K562 (cell line): ENCODE measurements at regions not wholly inside any gene's neighbourhood (a gene's known extent, or its start where the extent isn't known, plus 50 kb on each side); places are given as distances from the start of the nearest gene placed in this dataset.

ENCODE experiments used
- ATAC-seq: fragments of 200-7000 bp; cut with Tn5 transposase; 3 replicates; pipeline ENCODE4 v1.9.1; 2020; ENCODE audit warnings: moderate library complexity
- BruUV-seq: library from RNA; stranded (reverse); fragments of 400-500 nt; replicated peaks from 2 replicates; lab custom pipeline; 2021; lab: Mats Ljungman, UMichigan
- CTCF ChIA-PET: fragments of 300-600 bp; formaldehyde crosslinking; extraction: SDS; loops from one replicate; lab custom pipeline; 2021; ENCODE audit warnings: low intra/inter-chr PET ratio; lab: Yijun Ruan, JAX
- POLR2A ChIA-PET: fragments of 300-600, 350-650 bp; sonication (Branson Sonifier 250); formaldehyde crosslinking; extraction: SDS; loops from one replicate; lab custom pipeline; 2021; ENCODE audit warnings: antibody characterized with exemption, inconsistent platforms; lab: Yijun Ruan, JAX
- DNase-seq, 4 experiments: peaks; one replicate each; pipeline versions ENCODE4 v3.0.0 to v3.0.0-alpha.2; 2011 to 2018; ENCODE audit warnings: low spot score in 3 of 4, mixed read lengths in 3 of 4; ENCODE audit errors: extremely low read depth in 1 of 4
- FAIRE-seq: peaks from 2 replicates; lab custom pipeline; 2011; peaks lifted over from hg19 to GRCh38; lab: Jason Lieb, UNC
- H2AFZ ChIP-seq: 2 replicates; pipeline ENCODE4 v1.6.0; 2011; ENCODE audit warnings: low read depth, low read length, control low read depth, inconsistent platforms
- H3K27ac ChIP-seq: fragments of 200-600 bp; 3 replicates; pipeline ENCODE4 v1.8.0; 2011; ENCODE audit warnings: low read depth, mild to moderate bottlenecking, control low read depth, inconsistent platforms, low read length, moderate library complexity, mixed read lengths; ENCODE audit errors: extremely low read depth
- H3K27me3 ChIP-seq, 2 experiments: fragments of 300-600 bp in 1 of 2; 2 replicates in 1 of 2; 3 replicates in 1 of 2; pipeline versions ENCODE4 v1.6.0 to v1.8.0; 2011; ENCODE audit warnings: inconsistent platforms in 2 of 2, low read length in 2 of 2, mild to moderate bottlenecking in 1 of 2, mixed read lengths in 1 of 2, moderate library complexity in 1 of 2; ENCODE audit not compliant: control insufficient read depth in 2 of 2, insufficient read depth in 2 of 2
- H3K36me3 ChIP-seq: fragments of 300-600 bp; 3 replicates; pipeline ENCODE4 v1.8.0; 2011; ENCODE audit warnings: mild to moderate bottlenecking, low read length, inconsistent platforms; ENCODE audit not compliant: control insufficient read depth, insufficient read depth
- H3K4me1 ChIP-seq, 2 experiments: fragments of 200-600 bp in 1 of 2; replicated peaks in 1 of 2; 2 replicates in 1 of 2; 3 replicates in 1 of 2; pipeline versions ENCODE4 v1.5.1 to v1.8.0; 2011; ENCODE audit warnings: inconsistent platforms in 2 of 2, low read length in 2 of 2, mild to moderate bottlenecking in 1 of 2, mixed read lengths in 1 of 2, moderate library complexity in 1 of 2; ENCODE audit not compliant: control insufficient read depth in 2 of 2, insufficient read depth in 2 of 2
- H3K4me2 ChIP-seq: 2 replicates; pipeline ENCODE4 v1.6.1; 2011; ENCODE audit warnings: low read length, control low read depth, inconsistent platforms, mixed read lengths; ENCODE audit not compliant: insufficient read depth
- H3K4me3 ChIP-seq: fragments of 200-600 bp; sonication (generic), shearing (Covaris generic); 2 replicates; pipeline ENCODE4 v1.5.1; 2016; ENCODE audit warnings: control low read depth, inconsistent platforms
- H3K79me2 ChIP-seq: fragments of 200-600 bp; 3 replicates; pipeline ENCODE4 v1.8.0; 2011; ENCODE audit warnings: low read length, inconsistent platforms; ENCODE audit not compliant: control insufficient read depth, insufficient read depth
- H3K9ac ChIP-seq, 2 experiments: 2 replicates each; pipeline versions ENCODE4 v1.6.0 to v1.6.1; 2011; ENCODE audit warnings: low read depth in 2 of 2, low read length in 2 of 2, control low read depth in 1 of 2, inconsistent platforms in 1 of 2, mild to moderate bottlenecking in 1 of 2, mixed read lengths in 1 of 2; ENCODE audit not compliant: insufficient read depth in 1 of 2
- H3K9me1 ChIP-seq: one replicate; pipeline ENCODE4 v1.6.0; 2011; ENCODE audit warnings: inconsistent platforms, mild to moderate bottlenecking, low read length, moderate library complexity; ENCODE audit not compliant: control insufficient read depth, insufficient read depth
- H3K9me3 ChIP-seq: replicated peaks from 2 replicates; pipeline ENCODE4 v1.5.1; 2011; ENCODE audit warnings: low read depth, low read length, inconsistent platforms; ENCODE audit not compliant: control insufficient read depth, insufficient read depth
- H4K20me1 ChIP-seq: replicated peaks from 2 replicates; pipeline ENCODE4 v1.6.1; 2011; ENCODE audit warnings: low read length, inconsistent platforms, mixed read lengths; ENCODE audit not compliant: control insufficient read depth, insufficient read depth
- COPS2 ChIP-seq: fragments of 450-650 bp; conservative IDR thresholded peaks from 2 replicates; pipeline ENCODE4 v1.6.1; 2016; ENCODE audit warnings: mild to moderate bottlenecking, moderate library complexity
- CREM ChIP-seq: IDR thresholded peaks from 2 replicates; pipeline ENCODE4 v1.6.1; 2014; ENCODE audit warnings: antibody characterized with exemption, low read depth
- DACH1 ChIP-seq: fragments of 450-650 bp; IDR thresholded peaks from 2 replicates; pipeline ENCODE4 v1.6.1; 2018; ENCODE audit not compliant: partially characterized antibody
- E2F5 ChIP-seq: sonication (generic); formaldehyde crosslinking; IDR thresholded peaks from 2 replicates; pipeline ENCODE4 v1.8.0; 2022; ENCODE audit warnings: mild to moderate bottlenecking, missing genetic modification reagents
- EP400 ChIP-seq: fragments of 450-650 bp; IDR thresholded peaks from 2 replicates; pipeline ENCODE4 v1.6.1; 2017; ENCODE audit warnings: antibody characterized with exemption, mild to moderate bottlenecking, moderate library complexity
- FOXA3 ChIP-seq, 2 experiments: fragments of 450-650 bp in 1 of 2; sonication (generic) in 1 of 2; formaldehyde crosslinking; IDR thresholded peaks in 1 of 2; conservative IDR thresholded peaks in 1 of 2; 2 replicates each; pipeline versions ENCODE4 v1.4.0 to v1.8.0; 2020 to 2022; ENCODE audit warnings: mild to moderate bottlenecking in 2 of 2, missing genetic modification reagents in 1 of 2
- GTF2E2 ChIP-seq: fragments of 200-800 bp; sonication (Bioruptor generic); IDR thresholded peaks from 2 replicates; pipeline ENCODE4 v1.6.1; 2016; ENCODE audit warnings: missing genetic modification characterization, missing compliant biosample characterization
- HMG20B ChIP-seq: fragments of 250-450 bp; sonication (Bioruptor Pico); IDR thresholded peaks from 2 replicates; pipeline ENCODE4 v1.5.0; 2021; ENCODE audit warnings: mild to moderate bottlenecking
- HMGN3 ChIP-seq: IDR thresholded peaks from 2 replicates; pipeline ENCODE4 v1.6.1; 2011; ENCODE audit warnings: borderline replicate concordance, low read depth, mild to moderate bottlenecking, mixed read lengths, low read length; ENCODE audit not compliant: insufficient read length; ENCODE audit errors: extremely low read depth
- KLF6 ChIP-seq: fragments of 250-450 bp; sonication (Bioruptor Pico); IDR thresholded peaks from 2 replicates; pipeline ENCODE4 v1.4.0; 2020; ENCODE audit warnings: mild to moderate bottlenecking, moderate library complexity, borderline replicate concordance
- LARP7 ChIP-seq: fragments of 450-650 bp; IDR thresholded peaks from 2 replicates; pipeline ENCODE4 v1.6.1; 2016
- LEF1 ChIP-seq: fragments of 450-650 bp; IDR thresholded peaks from 2 replicates; pipeline ENCODE4 v1.6.1; 2016; ENCODE audit warnings: mild to moderate bottlenecking
- MCM2 ChIP-seq: fragments of 450-650 bp; IDR thresholded peaks from 2 replicates; pipeline ENCODE4 v1.6.1; 2017; ENCODE audit warnings: low read depth, mild to moderate bottlenecking
- NUFIP1 ChIP-seq: fragments of 450-650 bp; IDR thresholded peaks from 2 replicates; pipeline ENCODE4 v1.6.1; 2018; ENCODE audit not compliant: partially characterized antibody
- PPARD ChIP-seq: fragments of 250-450 bp; sonication (Bioruptor Pico); IDR thresholded peaks from 2 replicates; pipeline ENCODE4 v1.8.0; 2022; ENCODE audit warnings: inconsistent platforms, mild to moderate bottlenecking, moderate library complexity
- RBBP5 ChIP-seq: fragments of 200-600 bp; sonication (generic); IDR thresholded peaks from 2 replicates; pipeline ENCODE4 v1.6.1; 2012; ENCODE audit warnings: borderline replicate concordance, mild to moderate bottlenecking, low read length, control low read depth, inconsistent platforms; ENCODE audit not compliant: insufficient read depth, poor library complexity, severe bottlenecking
- RUNX1 ChIP-seq: sonication (generic); IDR thresholded peaks from 2 replicates; pipeline ENCODE4 v1.6.1; 2016; ENCODE audit warnings: antibody characterized with exemption, low read depth
- SLC30A9 ChIP-seq: fragments of 250-450 bp; sonication (Bioruptor Pico); IDR thresholded peaks from 2 replicates; pipeline ENCODE4 v1.8.0; 2022; ENCODE audit warnings: mild to moderate bottlenecking, moderate library complexity
- SRSF7 ChIP-seq: fragments of 200-400 bp; formaldehyde crosslinking; optimal IDR thresholded peaks from 2 replicates; pipeline ENCODE3; 2017; ENCODE audit warnings: mild to moderate bottlenecking, low read depth, low read length
- TBP ChIP-seq: optimal IDR thresholded peaks from 2 replicates; pipeline ENCODE3; 2011; ENCODE audit warnings: low read depth, low read length, improper control_type of control experiment
- TCF15 ChIP-seq: fragments of 250-450 bp; sonication (Bioruptor Pico); IDR thresholded peaks from 2 replicates; pipeline ENCODE4 v1.8.0; 2022; ENCODE audit warnings: moderate library complexity, mild to moderate bottlenecking, inconsistent platforms
- U2AF1 ChIP-seq: fragments of 200-400 bp; formaldehyde crosslinking; optimal IDR thresholded peaks from 2 replicates; pipeline ENCODE3; 2017; ENCODE audit warnings: mild to moderate bottlenecking, low read depth, low read length, moderate library complexity
- WGBS: fragments of 100-300 bp; shearing (Covaris generic); methylation state at CpG from one replicate; pipeline ENCODE4 v1.1.6; 2016; ENCODE audit warnings: low coverage, mixed read lengths; ENCODE audit not compliant: insufficient coverage; ENCODE audit errors: missing lambda C conversion rate; 5-methylcytosine and 5-hydroxymethylcytosine counted together
- in situ Hi-C: fragments of 300-500 bp; cut with MboI; formaldehyde crosslinking; loops from 4 replicates; pipeline ENCODE4 v1.15.0; 2018; ENCODE audit warnings: inconsistent platforms, mixed read lengths
- intact Hi-C: fragments of 100-400 bp; cut with micrococcal nuclease; formaldehyde crosslinking; loops from 2 replicates; pipeline ENCODE4 v1.14.2; 2022

- no peak for TF ChIP-seq COPS2
- TF ChIP-seq LEF1 = no peak
- no peak for TF ChIP-seq MCM2
- no peak for TF ChIP-seq FOXA3 (CRISPR knock-in tag; conservative IDR thresholded peaks at IDR 0.05 in 1 of 2, IDR thresholded peaks at IDR 0.05 in 1 of 2)
- no peak for TF ChIP-seq SLC30A9
- TF ChIP-seq HMGN3 = no peak
- no peak for TF ChIP-seq GTF2E2 (tag)
- TF ChIP-seq TBP = no peak
These were observed 197.5 kb upstream of the SEMA6A start (continued) for GRCh38 chr5:116772152-116772501.

GRCh38 chr5:116771466-116772151 lies 197.0 kb upstream of the SEMA6A start:
- Histone ChIP-seq H2AFZ (no peak overlapping the region), H3K9me1 (no peaks in the 10 kb centered on the region), H3K4me1 (no peaks in the 10 kb centered on the region), H4K20me1 (no peaks in the 10 kb centered on the region), H3K27me3 (no peaks in the 10 kb centered on the region), H3K27ac (no peak overlapping the region), H3K4me3 (no peak overlapping the region)
- no peak for DNase-seq
- WGBS = under 1% methylated on average over 9 of the region's 9 CpGs
- CTCF ChIA-PET = no interaction called here
- no peak for FAIRE-seq
- no TSS peak for BruUV-seq
- TF ChIP-seq SRSF7 = no peak
- TF ChIP-seq TCF15 (CRISPR knock-in tag) = no peak
- no peak for TF ChIP-seq PPARD (CRISPR knock-in tag)
- TF ChIP-seq RUNX1 = no peak
- no peak for TF ChIP-seq KLF6
- no peak for TF ChIP-seq SLC30A9
- TF ChIP-seq EP400 = no peak
- no peak for TF ChIP-seq RBBP5
- TF ChIP-seq DACH1 = no peak
- no peak for TF ChIP-seq U2AF1
- no peak for TF ChIP-seq HMG20B
- TF ChIP-seq GTF2E2 (tag) = no peak
- TF ChIP-seq LARP7 = no peak
- TF ChIP-seq NUFIP1 = no peak
- no peak for TF ChIP-seq E2F5 (CRISPR knock-in tag)
- TF ChIP-seq CREM = no peak
- TF ChIP-seq, all 486 proteins: peak for 0
- no peak overlapping the region for H3K4me2 ChIP-seq
- H3K36me3 ChIP-seq = no peaks in the 10 kb centered on the region
- POLR2A ChIA-PET = no interaction called here
- H3K79me2 ChIP-seq = no peaks in the 10 kb centered on the region
- H3K9ac ChIP-seq = no peak overlapping the region
- intact Hi-C loops = no loop called here
- ATAC-seq = no peak
- H3K9me3 ChIP-seq = no peaks in the 10 kb centered on the region
- in situ Hi-C loops = no loop called here
